Tibial nerve (tissue), 4 donors: ENCODE measurements at regions not wholly inside any gene's neighbourhood (a gene's known extent, or its start where the extent isn't known, plus 50 kb on each side); places are given as distances from the start of the nearest gene placed in this dataset.

Source experiments
- EP300 ChIP-seq, 2 donors: sonication (generic); formaldehyde crosslinking; IDR thresholded peaks; one replicate each; pipeline ENCODE4 v1.6.1; 2017; ENCODE audit warnings: antibody characterized with exemption in 2 of 2, mild to moderate bottlenecking in 1 of 2
- POLR2A ChIP-seq, 2 donors: fragments of 450-650 bp; IDR thresholded peaks; one replicate each; pipeline ENCODE4 v1.6.1; 2017; ENCODE audit warnings: antibody characterized with exemption in 2 of 2, mild to moderate bottlenecking in 2 of 2, moderate library complexity in 2 of 2
- TF ChIP-seq, protein P1 (sequence below), 5 experiments: fragments of 200-600 bp in 3 of 5; fragments of 450-650 bp in 2 of 5; sonication (generic) in 3 of 5; IDR thresholded peaks; one replicate each; pipeline ENCODE4 v1.5.1; 2016 to 2019; ENCODE audit warnings: antibody characterized with exemption in 5 of 5, mild to moderate bottlenecking in 3 of 5, moderate library complexity in 2 of 5

DNA sequence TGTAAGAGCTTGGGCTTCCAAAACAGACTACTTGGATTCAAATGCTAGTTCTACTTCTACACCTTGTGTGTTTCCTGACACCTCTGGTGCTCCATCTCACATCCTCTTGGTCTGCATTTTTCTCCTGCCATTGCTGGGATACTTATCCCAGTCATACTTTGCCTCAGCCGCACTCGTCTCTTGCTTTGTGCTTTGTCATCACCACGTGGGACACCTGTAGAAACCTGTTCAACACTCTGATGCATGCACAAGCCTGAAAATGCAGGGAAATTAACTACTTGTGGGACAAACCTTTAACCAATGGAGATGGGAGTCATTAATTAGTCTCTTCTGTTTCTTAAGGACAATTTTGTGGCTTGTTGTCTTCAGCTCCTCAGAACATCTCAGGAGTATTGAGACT, 94.2 kb upstream of the PHYHIPL start:
- TF ChIP-seq, protein P1, sequence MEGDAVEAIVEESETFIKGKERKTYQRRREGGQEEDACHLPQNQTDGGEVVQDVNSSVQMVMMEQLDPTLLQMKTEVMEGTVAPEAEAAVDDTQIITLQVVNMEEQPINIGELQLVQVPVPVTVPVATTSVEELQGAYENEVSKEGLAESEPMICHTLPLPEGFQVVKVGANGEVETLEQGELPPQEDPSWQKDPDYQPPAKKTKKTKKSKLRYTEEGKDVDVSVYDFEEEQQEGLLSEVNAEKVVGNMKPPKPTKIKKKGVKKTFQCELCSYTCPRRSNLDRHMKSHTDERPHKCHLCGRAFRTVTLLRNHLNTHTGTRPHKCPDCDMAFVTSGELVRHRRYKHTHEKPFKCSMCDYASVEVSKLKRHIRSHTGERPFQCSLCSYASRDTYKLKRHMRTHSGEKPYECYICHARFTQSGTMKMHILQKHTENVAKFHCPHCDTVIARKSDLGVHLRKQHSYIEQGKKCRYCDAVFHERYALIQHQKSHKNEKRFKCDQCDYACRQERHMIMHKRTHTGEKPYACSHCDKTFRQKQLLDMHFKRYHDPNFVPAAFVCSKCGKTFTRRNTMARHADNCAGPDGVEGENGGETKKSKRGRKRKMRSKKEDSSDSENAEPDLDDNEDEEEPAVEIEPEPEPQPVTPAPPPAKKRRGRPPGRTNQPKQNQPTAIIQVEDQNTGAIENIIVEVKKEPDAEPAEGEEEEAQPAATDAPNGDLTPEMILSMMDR (IDR thresholded peaks at IDR 0.05) = no peak
- no peak for TF ChIP-seq EP300 (IDR thresholded peaks at IDR 0.05)
- no peak for TF ChIP-seq POLR2A (IDR thresholded peaks at IDR 0.05)
